Activated T-helper 2 cell treated with anti-CD3 and anti-CD28 coated beads, Interferon-gamma antibody, Interleukin-2, Interleukin-4, amounts not matched to agents 10 μg/mL and 5 μg/mL and 100 μg/mL, durations not matched to agents 14 hours and 24 hours and 36 hours (primary cell): ENCODE measurements at regions not wholly inside any gene's neighbourhood (a gene's known extent, or its start where the extent isn't known, plus 50 kb on each side); places are given as distances from the start of the nearest gene placed in this dataset.

ENCODE experiments used
- DNase-seq: peaks from one replicate; pipeline ENCODE4 v3.0.0; 2021; ENCODE audit warnings: low spot score
- H3K27ac Mint-ChIP-seq: one replicate; pipeline ENCODE4 v1.8.0; 2021; ENCODE audit warnings: mixed read lengths
- H3K27me3 Mint-ChIP-seq: one replicate; pipeline ENCODE4 v1.8.0; 2021; ENCODE audit warnings: low read depth, mixed read lengths
- H3K36me3 Mint-ChIP-seq: one replicate; pipeline ENCODE4 v1.8.0; 2021; ENCODE audit warnings: low read depth, mixed read lengths
- H3K4me1 Mint-ChIP-seq: one replicate; pipeline ENCODE4 v1.8.0; 2021; ENCODE audit warnings: low read depth, mixed read lengths
- H3K4me3 Mint-ChIP-seq: one replicate; pipeline ENCODE4 v1.8.0; 2021; ENCODE audit warnings: low read depth, mild to moderate bottlenecking, moderate library complexity, mixed read lengths
- H3K9me3 Mint-ChIP-seq: one replicate; pipeline ENCODE4 v1.8.0; 2021; ENCODE audit warnings: mixed read lengths
- intact Hi-C: fragments of 100-400 bp; cut with micrococcal nuclease; formaldehyde crosslinking; loops from one replicate; pipeline ENCODE4 v1.15.1; 2023

- Mint-ChIP-seq H3K9me3 (no peaks in the 10 kb centered on the region), H3K4me1 (peaks cover 51% of the 10 kb centered on the region), H3K36me3 (no peaks in the 10 kb centered on the region), H3K27ac (no peak overlapping the region), H3K27me3 (no peaks in the 10 kb centered on the region), H3K4me3 (no peak overlapping the region)
- intact Hi-C loops: no loop called here
- DNase-seq: no peak
Observed at GRCh38 chr2:204115137-204116056, 178.8 kb downstream of the ICOS start.

GRCh38 chr2:204116159-204116792, 179.7 kb downstream of the ICOS start:
- H3K9me3 Mint-ChIP-seq: no peaks in the 10 kb centered on the region
- peaks cover 49% of the 10 kb centered on the region for H3K4me1 Mint-ChIP-seq
- no peaks in the 10 kb centered on the region for H3K36me3 Mint-ChIP-seq
- intact Hi-C loops: no loop called here
- DNase-seq: no peak
- no peak overlapping the region for H3K4me3 Mint-ChIP-seq
- no peak overlapping the region for H3K27ac Mint-ChIP-seq
- H3K27me3 Mint-ChIP-seq: peaks cover 2% of the 10 kb centered on the region

- H3K4me3 Mint-ChIP-seq: no peak overlapping the region
- DNase-seq: no peak
- no peaks in the 10 kb centered on the region for H3K36me3 Mint-ChIP-seq
- no peaks in the 10 kb centered on the region for H3K9me3 Mint-ChIP-seq
- intact Hi-C loops: no loop called here
- H3K27ac Mint-ChIP-seq: no peak overlapping the region
- peaks cover 23% of the 10 kb centered on the region for H3K27me3 Mint-ChIP-seq
- H3K4me1 Mint-ChIP-seq: peaks cover 17% of the 10 kb centered on the region
Observed at GRCh38 chr2:204122425-204122824, 185.9 kb downstream of the ICOS start.

GRCh38 chr2:204124140-204124750, 187.7 kb downstream of the ICOS start:
- Mint-ChIP-seq H3K9me3 (no peaks in the 10 kb centered on the region), H3K27ac (no peak overlapping the region), H3K4me3 (no peak overlapping the region), H3K27me3 (peaks cover 23% of the 10 kb centered on the region), H3K4me1 (peaks cover 17% of the 10 kb centered on the region), H3K36me3 (no peaks in the 10 kb centered on the region)
- intact Hi-C loops: no loop called here
- no peak for DNase-seq

- H3K4me3 Mint-ChIP-seq: no peak overlapping the region
- intact Hi-C loops: no loop called here
- H3K27ac Mint-ChIP-seq: no peak overlapping the region
- H3K36me3 Mint-ChIP-seq: no peaks in the 10 kb centered on the region
- peaks cover 27% of the 10 kb centered on the region for H3K27me3 Mint-ChIP-seq
- no peak for DNase-seq
- peaks cover 9% of the 10 kb centered on the region for H3K4me1 Mint-ChIP-seq
- H3K9me3 Mint-ChIP-seq: no peaks in the 10 kb centered on the region
Observed at GRCh38 chr2:204126705-204127104, 190.1 kb downstream of the ICOS start.

GRCh38 chr2:204127238-204127637, 190.7 kb downstream of the ICOS start:
- no peaks in the 10 kb centered on the region for H3K36me3 Mint-ChIP-seq
- no peaks in the 10 kb centered on the region for H3K9me3 Mint-ChIP-seq
- intact Hi-C loops: no loop called here
- peaks cover 25% of the 10 kb centered on the region for H3K27me3 Mint-ChIP-seq
- no peak overlapping the region for H3K27ac Mint-ChIP-seq
- no peak for DNase-seq
- H3K4me1 Mint-ChIP-seq: peaks cover 9% of the 10 kb centered on the region
- no peak overlapping the region for H3K4me3 Mint-ChIP-seq

GRCh38 chr2:204129591-204130294, 193.2 kb downstream of the ICOS start:
- no peaks in the 10 kb centered on the region for H3K9me3 Mint-ChIP-seq
- peaks cover 12% of the 10 kb centered on the region for H3K27me3 Mint-ChIP-seq
- H3K4me1 Mint-ChIP-seq: peaks cover 8% of the 10 kb centered on the region
- no peak for DNase-seq
- H3K36me3 Mint-ChIP-seq: no peaks in the 10 kb centered on the region
- intact Hi-C loops: no loop called here
- H3K4me3 Mint-ChIP-seq: no peak overlapping the region
- no peak overlapping the region for H3K27ac Mint-ChIP-seq

GRCh38 chr2:204131621-204132020, 195.1 kb downstream of the ICOS start:
- Mint-ChIP-seq H3K27me3 (peaks cover 18% of the 10 kb centered on the region), H3K27ac (no peak overlapping the region), H3K4me3 (no peak overlapping the region), H3K36me3 (no peaks in the 10 kb centered on the region), H3K4me1 (peaks cover 12% of the 10 kb centered on the region), H3K9me3 (no peaks in the 10 kb centered on the region)
- intact Hi-C loops: no loop called here
- no peak for DNase-seq

GRCh38 chr2:204133476-204133875, 196.9 kb downstream of the ICOS start:
- DNase-seq: no peak

GRCh38 chr2:204134421-204134820, 197.9 kb downstream of the ICOS start:
- peaks cover 28% of the 10 kb centered on the region for H3K27me3 Mint-ChIP-seq
- intact Hi-C loops: no loop called here
- H3K27ac Mint-ChIP-seq: no peak overlapping the region
- no peaks in the 10 kb centered on the region for H3K9me3 Mint-ChIP-seq
- no peak for DNase-seq
- H3K4me1 Mint-ChIP-seq: peaks cover 10% of the 10 kb centered on the region
- no peak overlapping the region for H3K4me3 Mint-ChIP-seq
- no peaks in the 10 kb centered on the region for H3K36me3 Mint-ChIP-seq

More at GRCh38 chr2:204133476-204133875, 196.9 kb downstream of the ICOS start:
- Mint-ChIP-seq H3K4me3 (no peak overlapping the region), H3K9me3 (no peaks in the 10 kb centered on the region), H3K4me1 (peaks cover 10% of the 10 kb centered on the region), H3K36me3 (no peaks in the 10 kb centered on the region), H3K27ac (no peak overlapping the region), H3K27me3 (peaks cover 27% of the 10 kb centered on the region)
- intact Hi-C loops: no loop called here

GRCh38 chr2:204135752-204136151, 199.2 kb downstream of the ICOS start:
- no peak for DNase-seq
- H3K27ac Mint-ChIP-seq: no peak overlapping the region
- H3K4me3 Mint-ChIP-seq: no peak overlapping the region
- H3K4me1 Mint-ChIP-seq: peaks cover 10% of the 10 kb centered on the region
- intact Hi-C loops: no loop called here
- no peaks in the 10 kb centered on the region for H3K36me3 Mint-ChIP-seq
- no peaks in the 10 kb centered on the region for H3K9me3 Mint-ChIP-seq
- peaks cover 31% of the 10 kb centered on the region for H3K27me3 Mint-ChIP-seq

- H3K27ac Mint-ChIP-seq: no peak overlapping the region
- peaks cover 35% of the 10 kb centered on the region for H3K27me3 Mint-ChIP-seq
- no peak for DNase-seq
- H3K4me3 Mint-ChIP-seq: no peak overlapping the region
- no peaks in the 10 kb centered on the region for H3K36me3 Mint-ChIP-seq
- H3K4me1 Mint-ChIP-seq: peaks cover 10% of the 10 kb centered on the region
- intact Hi-C loops: no loop called here
- no peaks in the 10 kb centered on the region for H3K9me3 Mint-ChIP-seq
Observed at GRCh38 chr2:204138206-204138605, 201.6 kb downstream of the ICOS start.
